GM23338 (cell line): ENCODE measurements at regions not wholly inside any gene's neighbourhood (a gene's known extent, or its start where the extent isn't known, plus 50 kb on each side); places are given as distances from the start of the nearest gene placed in this dataset.

Source experiments
- CREB1 ChIP-seq: fragments of 250-450 bp; sonication (Bioruptor Pico); IDR thresholded peaks from 2 replicates; pipeline ENCODE4 v1.5.0; 2020; ENCODE audit warnings: low read depth, mild to moderate bottlenecking, moderate library complexity
- CTCF ChIP-seq, 2 experiments: fragments of 200-600 bp in 1 of 2; sonication (generic) in 1 of 2; conservative IDR thresholded peaks; 2 replicates each; pipeline versions ENCODE4 v1.5.1 to v1.6.1; 2016 to 2017; ENCODE audit warnings: antibody characterized with exemption in 2 of 2, low read depth in 2 of 2, mild to moderate bottlenecking in 2 of 2, moderate library complexity in 1 of 2
- EZH2 ChIP-seq: fragments of 200-600 bp; sonication (generic); IDR thresholded peaks from one replicate; pipeline ENCODE4 v1.8.0; 2017; ENCODE audit warnings: antibody characterized with exemption, mild to moderate bottlenecking, low read depth; ENCODE audit not compliant: unreplicated experiment
- EZH2phosphoT487 ChIP-seq: fragments of 200-600 bp; sonication (generic); IDR thresholded peaks from one replicate; pipeline ENCODE4 v1.8.1; 2018; ENCODE audit warnings: antibody characterized with exemption; ENCODE audit not compliant: unreplicated experiment
- JUNB ChIP-seq: IDR thresholded peaks from one replicate; pipeline ENCODE4 v1.6.1; 2016; ENCODE audit warnings: antibody characterized with exemption; ENCODE audit not compliant: unreplicated experiment
- POLR2AphosphoS5 ChIP-seq: IDR thresholded peaks from 2 replicates; pipeline ENCODE4 v1.6.1; 2016; ENCODE audit warnings: antibody characterized with exemption, low read depth
- REST ChIP-seq: IDR thresholded peaks from one replicate; pipeline ENCODE4 v1.6.1; 2018; ENCODE audit warnings: antibody characterized with exemption; ENCODE audit not compliant: unreplicated experiment

- TF ChIP-seq CTCF (conservative IDR thresholded peaks at IDR 0.05; ENCODE audit: low read depth in 2 of 2) (no peak), CREB1 (CRISPR knock-in tag) (no peak), EZH2phosphoT487 (no peak), POLR2AphosphoS5 (no peak), REST (no peak), EZH2 (no peak), JUNB (no peak)
Observed at GRCh38 chrX:146064156-146064555, 246.5 kb downstream of the SLITRK2 start.
